ENCODE measurements at regions not wholly inside any gene's neighbourhood (a gene's known extent, or its start where the extent isn't known, plus 50 kb on each side); places are given as distances from the start of the nearest gene placed in this dataset.

- TF ChIP-seq PKNOX1 (IDR thresholded peaks at IDR 0.05) (no peak), SREBF2 (IDR thresholded peaks at IDR 0.05; ENCODE audit: low read length) (no peak), IRF3 (IDR thresholded peaks at IDR 0.05) (no peak), TARDBP (IDR thresholded peaks at IDR 0.05; ENCODE audit: borderline replicate concordance) (no peak), ZNF687 (IDR thresholded peaks at IDR 0.05) (no peak), REST (IDR thresholded peaks at IDR 0.05; ENCODE audit: low read depth, low read length) (no peak), EP300 (IDR thresholded peaks at IDR 0.05; ENCODE audit: borderline replicate concordance in 1 of 2, control insufficient read depth in 1 of 2, low read depth in 2 of 2, low read length in 2 of 2) (no peak)
These were observed 115.0 kb downstream of the EN1 start for GRCh38 chr2:118732432-118732831.

Data from GM12878 (cell line).